NCI-H226 (cell line): ENCODE measurements at regions not wholly inside any gene's neighbourhood (a gene's known extent, or its start where the extent isn't known, plus 50 kb on each side); places are given as distances from the start of the nearest gene placed in this dataset.

Experiments used
- DNase-seq: peaks from one replicate; pipeline ENCODE4 v3.0.0-alpha.2; 2015

- DNase-seq, result no peak
These were observed 85.5 kb upstream of the ADO start for GRCh38 chr10:62719061-62719460.

- DNase-seq, result no peak
These were observed 82.8 kb upstream of the ADO start for GRCh38 chr10:62721687-62722086.

- DNase-seq, result no peak
These were observed 81.1 kb upstream of the ADO start for GRCh38 chr10:62723375-62723774.

DNA sequence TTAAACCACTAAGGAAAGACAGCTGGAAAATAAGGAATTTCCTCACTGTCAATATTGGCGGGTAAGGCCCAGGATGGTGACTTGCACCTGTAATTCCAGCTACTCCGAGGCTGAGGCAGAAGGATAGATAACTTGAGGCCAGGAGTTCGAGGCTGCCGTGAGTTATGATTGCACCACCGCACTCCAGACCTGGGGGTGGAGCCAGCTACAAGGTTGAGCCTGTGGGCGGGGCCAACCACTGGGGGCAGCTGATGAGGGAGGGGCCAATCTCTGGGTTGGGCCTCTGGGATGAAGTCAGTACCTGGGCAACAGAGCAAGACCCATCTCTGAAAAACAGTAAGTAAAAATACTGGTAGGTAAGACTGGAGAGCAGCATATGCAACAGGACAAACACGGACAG lies 80.1 kb upstream of the ADO start:
- DNase-seq, result no peak

DNA sequence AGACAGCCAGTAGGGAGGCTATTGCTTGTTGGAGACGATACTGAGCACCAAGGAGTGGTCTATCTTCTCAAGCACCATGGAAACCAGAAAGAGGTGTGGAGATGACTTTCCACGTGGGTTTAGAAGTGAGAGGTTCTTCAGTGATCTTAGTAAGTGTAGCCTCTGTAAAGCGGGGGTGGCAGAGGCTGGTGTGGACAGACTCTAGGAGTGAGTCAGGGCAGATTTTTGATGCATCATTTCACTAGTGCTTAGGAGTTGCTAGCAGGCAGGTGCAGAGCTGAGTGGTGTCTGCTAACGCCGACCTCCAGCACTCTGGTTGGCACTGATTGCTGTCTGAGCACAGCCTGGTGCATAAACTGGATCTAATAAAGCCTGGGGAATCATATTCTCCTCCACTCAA lies 78.4 kb upstream of the ADO start:
- no peak for DNase-seq

GRCh38 chr10:62726638-62727037 lies 77.9 kb upstream of the ADO start:
- DNase-seq, result no peak

DNA sequence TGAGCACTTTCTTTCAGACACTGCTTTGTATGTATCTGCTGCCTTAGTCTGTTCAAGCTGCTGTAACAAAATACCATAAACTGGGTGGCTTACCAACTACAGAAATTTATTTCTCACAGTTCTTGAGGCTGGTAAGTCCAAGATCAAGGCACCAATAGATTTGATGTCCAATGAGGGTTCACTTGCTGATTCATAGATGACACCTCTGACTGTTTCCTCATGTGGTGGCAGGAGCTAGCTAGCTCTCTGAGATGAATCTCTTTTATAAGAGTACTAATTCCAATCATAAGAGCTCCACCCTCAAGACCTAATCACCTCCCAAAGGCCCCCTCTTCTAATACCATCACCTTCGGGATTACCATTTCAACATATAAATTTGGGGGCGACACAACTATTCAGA lies 76.6 kb upstream of the ADO start:
- no peak for DNase-seq

DNA sequence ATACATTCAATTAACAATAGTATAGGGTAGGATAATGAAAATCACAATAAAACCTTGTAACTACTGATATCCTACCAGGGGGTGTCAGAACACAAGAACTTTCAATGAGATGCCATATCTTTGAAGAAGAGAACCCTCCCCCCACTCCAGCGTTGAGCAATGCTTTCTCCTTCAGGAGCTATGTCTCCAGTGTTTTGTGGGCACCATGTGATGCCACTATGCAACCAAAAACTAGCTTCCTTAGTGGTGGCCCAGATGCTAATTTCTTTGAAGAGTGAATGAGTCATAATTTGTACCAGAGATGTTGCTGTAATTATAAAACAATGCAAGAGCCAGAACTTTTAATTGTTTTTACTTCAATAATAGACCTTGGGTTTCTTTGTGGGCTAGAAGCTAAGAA lies 76.0 kb upstream of the ADO start:
- no peak for DNase-seq

DNA sequence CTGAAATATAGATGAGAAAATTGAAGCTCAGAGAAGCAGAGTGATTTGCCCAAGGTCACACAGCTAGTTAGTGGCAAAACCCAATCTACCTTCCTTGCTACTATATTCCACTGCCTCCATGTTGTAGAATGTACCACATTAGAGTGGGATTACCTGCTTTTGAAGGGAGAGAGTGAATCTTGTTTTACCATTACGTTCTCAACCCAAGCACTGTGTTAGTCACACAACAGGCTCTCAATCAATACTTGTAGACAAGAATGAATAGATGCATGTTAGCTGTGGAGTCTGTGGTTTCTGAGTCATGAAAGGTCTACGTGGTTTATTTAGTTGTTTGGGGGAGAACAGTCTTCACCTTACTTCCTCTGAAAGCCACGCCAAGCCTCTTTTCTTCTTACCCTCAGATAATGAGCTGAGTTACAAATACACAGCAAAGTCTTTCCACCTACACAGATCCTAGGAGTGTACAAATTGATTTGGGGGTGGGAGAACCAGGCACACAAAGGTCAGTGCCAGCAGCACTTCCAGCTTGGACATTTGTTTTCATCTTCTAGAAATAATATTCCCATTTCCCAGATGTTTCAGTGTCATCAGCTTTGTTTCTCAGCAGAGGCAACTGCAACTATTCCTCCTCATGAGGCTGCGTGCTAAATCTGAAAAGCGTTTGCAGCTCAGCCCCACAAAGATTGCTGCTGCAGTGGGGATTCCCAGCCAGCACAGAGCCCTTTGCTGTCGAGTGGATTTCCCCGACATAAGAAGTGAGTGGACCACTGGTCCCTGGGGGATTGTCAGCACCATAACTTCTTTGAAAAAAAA lies 71.5 kb upstream of the ADO start:
- peak; percentile 68 for DNase-seq

DNA sequence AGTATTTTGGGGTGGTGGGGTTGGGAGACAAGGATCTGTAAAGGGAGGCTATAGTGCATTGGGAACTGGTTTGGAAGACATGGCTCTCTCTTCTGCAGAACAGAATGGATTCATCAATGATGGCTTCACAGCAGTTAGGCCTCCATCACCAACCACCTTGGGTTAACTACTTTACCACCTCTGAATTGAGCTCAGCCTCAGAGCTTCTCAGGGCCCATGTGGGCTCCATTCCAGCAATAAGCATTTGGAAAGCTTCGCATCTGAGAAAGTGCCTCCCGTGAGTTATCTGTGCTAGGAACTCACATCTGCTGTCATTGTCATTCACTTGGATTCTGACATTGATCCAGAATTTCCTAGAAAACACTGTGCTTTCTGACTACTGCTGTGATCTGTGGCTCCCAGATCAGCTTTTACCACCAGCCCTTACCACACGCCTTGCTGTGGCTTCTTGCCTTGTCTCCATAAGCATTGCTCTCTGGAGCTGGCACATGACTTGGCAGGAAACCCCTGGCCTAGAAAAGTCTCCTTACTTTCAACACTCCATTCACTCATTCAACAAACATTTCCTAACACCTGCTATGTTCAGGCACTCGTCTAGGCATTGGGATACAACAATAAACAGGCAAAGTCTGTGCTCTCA lies 70.7 kb upstream of the ADO start:
- DNase-seq, result no peak

- no peak for DNase-seq
These were observed 69.6 kb upstream of the ADO start for GRCh38 chr10:62734781-62735463.

- peak; percentile 59 for DNase-seq
These were observed 68.9 kb upstream of the ADO start for GRCh38 chr10:62735464-62736167.

DNA sequence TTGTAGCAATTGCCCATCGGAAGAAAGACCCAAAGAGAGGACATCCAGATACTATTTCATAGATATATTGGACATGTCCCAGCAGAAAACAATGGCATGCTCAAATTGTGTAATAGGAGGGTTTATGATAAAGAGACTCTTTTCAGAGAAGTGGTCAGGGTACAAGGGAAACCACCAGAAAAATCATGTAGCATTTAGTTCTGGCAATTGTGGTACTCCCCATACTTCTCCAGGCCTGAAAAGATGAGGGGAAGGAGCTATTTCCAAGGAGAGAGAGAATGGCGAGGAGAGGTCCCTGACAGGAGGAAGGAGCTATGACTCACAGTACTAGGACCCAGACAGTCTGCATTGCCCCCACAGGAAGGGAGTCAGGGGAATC lies 68.4 kb upstream of the ADO start:
- no peak for DNase-seq

DNA sequence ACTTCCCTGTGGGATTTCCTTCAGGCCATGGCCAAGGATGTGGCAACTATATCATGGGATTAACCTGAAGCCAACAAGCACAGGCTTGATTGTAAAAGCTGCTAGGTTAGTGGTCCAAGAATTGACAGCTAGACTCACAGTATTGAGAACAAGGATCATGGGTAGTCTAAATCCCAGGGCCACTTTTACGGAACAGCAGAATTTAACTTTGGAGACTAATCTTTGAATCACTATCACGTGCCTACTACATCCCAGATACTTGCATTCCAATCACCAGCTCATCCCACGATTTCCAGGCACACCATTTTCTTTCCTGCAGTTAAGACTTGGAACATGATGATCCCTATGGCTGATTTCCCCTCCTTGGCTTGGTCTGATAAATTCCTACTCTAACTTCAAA lies 65.6 kb upstream of the ADO start:
- peak; percentile 58 for DNase-seq

DNA sequence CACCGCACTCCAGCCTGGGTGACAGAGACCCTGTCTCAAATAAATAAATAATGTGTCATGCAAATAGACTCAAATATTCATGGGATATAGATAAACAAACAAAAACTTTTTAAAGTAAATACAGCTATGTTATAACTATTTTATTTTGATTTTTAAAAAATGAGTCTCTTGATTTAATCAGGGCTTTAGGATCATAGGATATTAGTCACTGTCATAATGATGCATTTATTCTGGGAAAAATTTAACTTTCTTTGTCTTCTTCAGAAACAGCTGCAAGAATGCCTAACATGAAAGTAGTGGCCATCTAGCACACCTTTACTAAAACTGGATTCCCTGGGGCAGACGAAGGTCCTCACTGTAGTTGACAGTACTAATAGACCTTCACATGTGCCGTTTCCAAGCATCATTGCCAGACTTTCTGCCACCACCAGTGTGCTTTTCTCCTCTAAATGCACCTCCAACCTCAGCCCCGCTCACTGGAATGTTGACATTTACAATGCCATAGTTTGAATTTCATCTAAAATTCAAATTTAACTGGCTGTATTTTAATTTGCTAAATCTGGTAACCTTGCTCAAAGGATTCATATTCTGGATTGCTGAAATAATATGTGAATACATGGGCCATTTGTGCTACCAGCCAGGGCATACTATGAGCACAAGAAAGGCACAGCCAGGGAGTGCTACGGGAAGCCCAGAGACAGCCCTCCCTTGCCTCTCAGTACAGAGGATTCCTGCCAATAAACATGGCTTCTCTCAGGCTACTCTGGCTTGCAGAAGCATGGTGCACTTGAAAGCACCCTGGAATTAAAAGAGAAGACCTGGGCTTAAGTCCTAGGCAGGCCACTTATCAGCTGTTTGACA lies 63.4 kb upstream of the ADO start:
- DNase-seq, result no peak

DNA sequence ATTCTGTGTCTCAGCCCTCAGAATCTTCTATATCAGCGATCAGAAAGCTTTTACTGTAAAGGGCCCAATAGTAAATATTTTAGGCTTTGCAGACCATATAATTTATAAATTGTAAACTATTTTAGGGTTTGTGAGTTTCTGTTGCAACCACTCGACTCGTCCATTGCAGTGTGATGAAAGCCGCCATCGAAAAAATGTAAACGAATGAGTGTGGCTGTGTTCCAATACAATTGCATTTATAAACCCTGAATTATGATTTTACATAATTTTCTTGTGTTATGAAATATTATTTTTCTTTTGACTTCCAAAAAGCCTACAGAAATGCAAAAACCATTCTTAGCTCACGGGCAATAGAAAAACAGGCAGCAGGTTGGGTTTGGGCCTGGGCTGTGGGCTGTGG lies 62.5 kb upstream of the ADO start:
- no peak for DNase-seq

DNA sequence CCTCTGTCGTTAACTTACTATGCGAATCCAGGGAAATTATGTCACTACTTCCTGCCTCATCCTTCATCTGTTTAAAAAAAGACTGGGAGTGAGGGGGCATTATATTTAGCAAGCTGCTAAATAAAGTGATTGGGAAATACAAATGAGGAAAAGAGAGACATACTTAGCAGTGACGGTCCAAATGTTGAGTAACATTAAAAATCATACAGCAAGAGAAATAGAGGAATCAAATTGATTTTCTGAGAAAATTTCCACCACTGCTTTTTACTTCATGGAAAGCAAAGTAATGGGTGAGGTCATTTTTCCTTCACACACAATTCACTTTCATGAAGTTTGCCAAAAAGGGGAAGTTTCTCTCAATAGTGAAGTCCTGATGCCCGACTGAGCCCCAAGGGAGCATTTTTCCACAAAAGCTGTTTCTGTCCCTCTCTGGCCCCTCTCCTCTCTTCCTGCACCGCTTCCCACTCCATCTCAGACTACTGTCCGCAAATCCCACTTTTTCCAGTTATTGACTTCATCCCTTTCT lies 61.9 kb upstream of the ADO start:
- DNase-seq, result no peak

- DNase-seq, result no peak
These were observed 60.4 kb upstream of the ADO start for GRCh38 chr10:62744136-62744535.

- DNase-seq, result no peak
These were observed 58.9 kb upstream of the ADO start for GRCh38 chr10:62745581-62745980.

- no peak for DNase-seq
These were observed 57.4 kb upstream of the ADO start for GRCh38 chr10:62746951-62747729.

DNA sequence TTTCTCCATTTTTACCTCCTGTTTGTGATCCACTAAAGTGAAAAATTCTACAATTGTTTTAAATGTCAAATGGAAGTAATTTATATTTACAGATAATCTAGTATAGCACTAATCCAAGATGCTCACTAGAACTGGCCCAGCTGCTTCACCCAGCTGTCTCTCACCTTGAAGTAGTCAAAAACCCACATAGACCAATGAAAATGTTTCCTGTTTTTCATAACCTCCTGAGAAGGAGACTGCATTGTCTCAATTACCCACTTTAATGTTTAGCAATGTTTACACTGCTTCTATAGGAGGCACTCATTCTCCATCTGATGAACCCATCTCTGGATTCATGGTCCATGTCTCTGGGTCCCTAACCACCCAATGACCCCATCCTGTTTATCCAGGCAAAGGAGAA lies 56.1 kb upstream of the ADO start:
- no peak for DNase-seq
